ENCODE measurements at regions not wholly inside any gene's neighbourhood (a gene's known extent, or its start where the extent isn't known, plus 50 kb on each side); places are given as distances from the start of the nearest gene placed in this dataset.

- TF ChIP-seq, protein P1, sequence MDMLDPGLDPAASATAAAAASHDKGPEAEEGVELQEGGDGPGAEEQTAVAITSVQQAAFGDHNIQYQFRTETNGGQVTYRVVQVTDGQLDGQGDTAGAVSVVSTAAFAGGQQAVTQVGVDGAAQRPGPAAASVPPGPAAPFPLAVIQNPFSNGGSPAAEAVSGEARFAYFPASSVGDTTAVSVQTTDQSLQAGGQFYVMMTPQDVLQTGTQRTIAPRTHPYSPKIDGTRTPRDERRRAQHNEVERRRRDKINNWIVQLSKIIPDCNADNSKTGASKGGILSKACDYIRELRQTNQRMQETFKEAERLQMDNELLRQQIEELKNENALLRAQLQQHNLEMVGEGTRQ (IDR thresholded peaks at IDR 0.05; ENCODE audit: low read depth, low read length): no peak
- TF ChIP-seq, protein P1 (CRISPR knock-in tag; IDR thresholded peaks at IDR 0.05; ENCODE audit: borderline replicate concordance): no peak
- TF ChIP-seq JUN (CRISPR knock-in tag; IDR thresholded peaks at IDR 0.05) (no peak), ZNF33B (CRISPR knock-in tag; IDR thresholded peaks at IDR 0.05) (no peak), ZNF460 (CRISPR knock-in tag; IDR thresholded peaks at IDR 0.05; ENCODE audit: borderline replicate concordance) (no peak), ZNF546 (CRISPR knock-in tag; conservative IDR thresholded peaks at IDR 0.05) (no peak), HMGA1 (CRISPR knock-in tag; conservative IDR thresholded peaks at IDR 0.05) (no peak), SP5 (CRISPR knock-in tag; IDR thresholded peaks at IDR 0.05; ENCODE audit: borderline replicate concordance, low read depth) (no peak), ZFP36L1 (CRISPR knock-in tag; IDR thresholded peaks at IDR 0.05) (no peak), ZNF891 (CRISPR knock-in tag; IDR thresholded peaks at IDR 0.05) (no peak), DNMT1 (CRISPR knock-in tag; IDR thresholded peaks at IDR 0.05) (no peak)
Observed at GRCh38 chr18:26696308-26696707, 148.0 kb upstream of the KCTD1 start (continued).

DNA sequence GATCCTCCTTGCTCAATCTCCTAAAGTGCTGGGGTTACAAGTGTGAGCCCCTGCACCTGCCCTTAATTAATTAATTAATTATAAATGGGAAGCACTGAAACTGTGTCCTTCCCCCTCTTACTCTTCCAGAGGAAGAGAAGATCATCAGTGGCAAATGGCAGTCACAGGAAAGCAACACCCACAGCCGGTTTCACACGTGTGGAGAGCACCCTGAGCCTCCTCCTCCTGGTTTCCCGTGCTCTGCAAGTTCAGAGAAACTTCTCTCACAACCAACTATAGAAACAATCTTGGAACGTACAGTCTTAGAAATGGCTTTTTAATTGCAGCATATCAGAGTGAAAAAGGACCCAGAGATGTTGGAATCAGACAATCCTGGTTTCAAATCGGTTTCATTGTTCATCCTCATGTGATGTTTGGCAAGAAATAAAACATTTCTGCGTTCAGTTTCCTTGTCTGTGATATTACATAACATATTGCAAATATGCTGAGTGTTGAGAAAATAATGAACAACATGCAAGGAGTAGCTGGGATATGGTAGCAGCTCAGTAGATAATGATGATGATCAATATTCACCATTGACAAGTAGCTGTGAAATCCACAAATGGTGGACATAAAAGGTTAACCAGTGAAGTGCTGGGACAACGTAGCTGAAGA is 141.0 kb upstream of the KCTD1 start:
- WGBS (ENCODE audit: low lambda C conversion rate): 9% methylated on average over 7 of the region's 7 CpGs
- no peaks in the 10 kb centered on the region for H4K20me1 ChIP-seq (ENCODE audit: insufficient read depth, low read length)
- no peaks in the 10 kb centered on the region for H3K27me3 ChIP-seq (ENCODE audit: control insufficient read depth in 1 of 2, insufficient read depth in 2 of 2, low read length in 2 of 2)
- TF ChIP-seq MAFK (conservative IDR thresholded peaks at IDR 0.05 in 1 of 2, IDR thresholded peaks at IDR 0.05 in 1 of 2; ENCODE audit: low read length in 2 of 2) (peak; percentile 73 to 85), MAFF (IDR thresholded peaks at IDR 0.05; ENCODE audit: low read depth, low read length) (peak; percentile 81), MTF2 (CRISPR knock-in tag; IDR thresholded peaks at IDR 0.05; ENCODE audit: borderline replicate concordance) (no peak), RELA (CRISPR knock-in tag; IDR thresholded peaks at IDR 0.05) (no peak)
- no peaks in the 10 kb centered on the region for H3K36me3 ChIP-seq (replicated peaks in 1 of 2; ENCODE audit: control insufficient read depth in 1 of 2, insufficient read depth in 2 of 2, low read length in 2 of 2)
- no peaks in the 10 kb centered on the region for H3K9me3 ChIP-seq (ENCODE audit: low read length)
- DNase-seq (ENCODE audit: low spot score) (no peak), ATAC-seq (no peak), FAIRE-seq (no peak)
- H3K4me3 ChIP-seq (replicated peaks in 1 of 3; ENCODE audit: insufficient read depth in 1 of 3, low read depth in 2 of 3, low read length in 3 of 3): no peak overlapping the region
- ChIA-PET POLR2A (no interaction called here), CTCF (ENCODE audit: low intra/inter-chr PET ratio, low total read pairs) (no interaction called here)
- no TSS peak for BruUV-seq (replicated peaks)
- H3K79me2 ChIP-seq (ENCODE audit: insufficient read depth, low read length): no peaks in the 10 kb centered on the region
- H3K27ac ChIP-seq (ENCODE audit: extremely low read length, insufficient read depth, low read length): no peak overlapping the region
- intact Hi-C loops (cut with micrococcal nuclease; ENCODE audit: unreplicated experiment): no loop called here
- H3K4me1 ChIP-seq (ENCODE audit: insufficient read depth, low read length): peaks cover 14% of the 10 kb centered on the region
- in situ Hi-C loops (cut with HindIII; ENCODE audit: extremely low pct_ligation_motif_present, low pct_unique_long_range_greater_than_20kb): no loop called here
- no peak overlapping the region for H3K4me2 ChIP-seq (ENCODE audit: low read depth, low read length)
- no peak overlapping the region for H3K9ac ChIP-seq (ENCODE audit: insufficient read depth, low read depth, low read length)
- no peak overlapping the region for H2AFZ ChIP-seq (ENCODE audit: low read length)
